NCI-H1092 (cell line): ENCODE measurements at regions not wholly inside any gene's neighbourhood (a gene's known extent, or its start where the extent isn't known, plus 50 kb on each side); places are given as distances from the start of the nearest gene placed in this dataset.
"Not testable (repeated sequence)": the region's sequence is repeated elsewhere in the genome, so short reads cannot be mapped to it uniquely, and the experiment has no call there.

Experiments
- DNase-seq: peaks from one replicate; lab custom pipeline; 2025; lab: John Stamatoyannopoulos, UW

DNA sequence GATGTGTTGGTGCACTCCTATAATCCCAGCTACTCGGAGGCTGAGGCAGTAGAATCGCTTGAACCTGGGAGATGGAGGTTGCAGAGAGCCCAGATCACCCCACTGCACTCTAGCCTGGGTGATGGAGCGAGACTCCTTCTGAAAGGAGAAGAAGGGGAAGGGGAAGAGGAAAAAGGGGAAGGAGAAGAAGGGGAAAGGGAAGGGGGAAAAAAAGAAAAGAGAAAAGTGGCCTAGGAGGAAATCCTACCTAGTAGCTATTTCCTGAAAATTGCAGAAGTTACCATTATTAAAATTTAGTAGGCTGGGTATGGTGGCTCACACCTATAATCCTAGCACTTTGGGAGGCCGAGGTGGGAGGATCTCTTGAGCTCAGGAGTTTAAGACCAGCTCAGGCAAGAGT lies 67.4 kb downstream of the ARRDC3 start:
- DNase-seq: no peak

- DNase-seq: no peak
Observed at GRCh38 chr5:91313757-91314673, 69.1 kb downstream of the ARRDC3 start.

GRCh38 chr5:91312698-91313097 lies 70.4 kb downstream of the ARRDC3 start:
- DNase-seq: no peak

GRCh38 chr5:91311697-91312501 lies 71.2 kb downstream of the ARRDC3 start:
- DNase-seq: no peak

- no peak for DNase-seq
Observed at GRCh38 chr5:91311168-91311696, 71.9 kb downstream of the ARRDC3 start.

DNA sequence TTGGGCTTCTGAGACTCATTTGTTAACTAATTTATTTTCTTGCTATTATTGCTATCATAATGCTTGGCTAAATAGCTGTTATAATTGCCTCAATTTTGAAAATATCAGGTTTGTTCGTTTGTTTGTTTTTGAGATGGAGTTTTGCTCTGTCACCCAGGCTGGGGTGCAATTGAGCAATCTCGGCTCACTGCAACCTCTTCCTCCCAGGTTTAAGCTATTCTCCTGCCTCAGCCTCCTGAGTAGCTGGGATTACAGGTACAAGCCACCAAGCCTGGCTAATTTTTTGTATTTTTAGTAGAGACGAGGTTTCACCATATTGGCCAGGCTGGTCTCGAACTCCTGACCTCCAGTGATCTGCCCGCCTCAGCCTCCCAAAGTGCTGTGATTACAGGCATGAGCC lies 75.0 kb downstream of the ARRDC3 start:
- not testable (repeated sequence) for DNase-seq

DNA sequence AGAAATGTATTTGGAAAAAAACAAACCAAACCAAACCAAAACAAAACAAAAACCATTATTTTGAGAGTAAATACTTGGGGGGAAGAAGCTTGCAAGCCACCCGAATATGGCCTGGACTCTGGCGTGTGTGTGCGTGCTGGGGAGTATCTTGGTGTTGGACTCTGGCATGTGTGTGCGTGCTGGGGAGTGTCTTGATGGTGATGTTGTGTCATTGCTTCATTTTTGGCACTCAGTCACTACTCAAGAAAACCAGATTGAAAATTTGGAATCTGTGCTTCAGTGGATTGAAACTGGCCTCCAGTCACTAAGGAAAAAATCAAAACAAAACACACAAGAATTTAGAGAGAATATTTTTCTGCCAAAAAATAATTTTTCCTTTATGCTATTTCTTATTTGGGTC lies 76.1 kb downstream of the ARRDC3 start:
- DNase-seq: no peak

DNA sequence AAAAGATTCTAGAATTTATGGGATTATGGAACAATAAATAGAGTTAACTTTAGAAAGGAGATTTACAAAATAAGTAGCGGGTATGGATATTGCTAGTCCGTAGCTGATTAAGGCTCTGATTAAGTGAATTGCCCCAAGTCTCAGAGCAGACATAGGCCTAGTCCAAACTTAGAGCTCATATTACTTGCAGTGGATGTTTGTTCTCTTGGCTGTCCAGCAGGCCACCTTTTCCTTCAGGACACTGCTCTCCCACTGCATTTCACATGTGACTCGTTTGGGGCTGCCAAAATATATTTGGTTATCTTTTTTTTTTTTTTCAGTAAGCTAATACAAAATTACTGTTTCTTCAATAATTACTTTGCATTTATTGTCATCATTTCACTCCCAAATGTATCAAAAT lies 76.6 kb downstream of the ARRDC3 start:
- no peak for DNase-seq

- DNase-seq: no peak
Observed at GRCh38 chr5:91305640-91306039, 77.5 kb downstream of the ARRDC3 start.

GRCh38 chr5:91304015-91304414 lies 79.1 kb downstream of the ARRDC3 start:
- DNase-seq: not testable (repeated sequence)

DNA sequence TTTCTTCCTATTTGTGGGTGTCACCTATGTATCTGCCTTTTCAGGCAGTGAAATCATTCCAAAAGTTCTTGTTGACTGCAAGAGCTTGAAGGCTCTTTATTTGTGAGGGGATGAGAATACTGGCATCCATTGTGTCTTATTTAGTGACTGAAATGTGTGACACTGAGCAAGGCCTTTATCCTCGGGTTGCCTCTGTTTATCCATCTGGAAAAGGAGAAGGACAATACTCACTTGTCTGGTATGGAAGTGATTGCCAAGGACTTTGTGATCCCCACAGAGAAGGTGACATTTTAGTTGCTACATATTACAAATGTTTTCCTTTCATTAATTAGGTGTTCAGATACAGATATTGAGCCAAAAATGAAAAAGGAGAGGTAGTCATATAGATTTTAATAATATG lies 80.2 kb downstream of the ARRDC3 start:
- DNase-seq: no peak

- no peak for DNase-seq
Observed at GRCh38 chr5:91302305-91302704, 80.8 kb downstream of the ARRDC3 start.

GRCh38 chr5:91301106-91301846 lies 81.8 kb downstream of the ARRDC3 start:
- DNase-seq: no peak

GRCh38 chr5:91297994-91298393 lies 85.1 kb downstream of the ARRDC3 start:
- DNase-seq: no peak

- no peak for DNase-seq
Observed at GRCh38 chr5:91296674-91297143, 86.4 kb downstream of the ARRDC3 start.

GRCh38 chr5:91296102-91296501 lies 87.0 kb downstream of the ARRDC3 start:
- not testable (repeated sequence) for DNase-seq

DNA sequence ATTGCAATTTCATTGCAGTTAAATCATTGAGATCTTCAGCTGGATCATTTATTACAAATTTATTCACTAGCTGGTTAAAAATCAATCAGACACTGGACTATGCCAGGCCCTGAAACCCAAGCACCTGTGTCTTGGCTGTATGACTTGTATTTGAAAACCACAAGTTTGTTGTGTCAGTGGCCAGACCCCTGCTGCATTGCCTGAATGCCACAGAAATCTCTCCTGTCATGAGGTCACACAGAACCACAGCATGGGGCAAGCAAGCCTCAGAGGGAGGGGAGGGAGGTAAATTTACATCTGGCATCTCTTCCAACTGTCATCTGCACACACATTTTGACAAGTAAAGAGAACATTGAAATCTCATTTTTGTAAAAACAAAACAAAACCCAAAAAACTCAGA lies 90.0 kb downstream of the ARRDC3 start:
- DNase-seq: no peak

DNA sequence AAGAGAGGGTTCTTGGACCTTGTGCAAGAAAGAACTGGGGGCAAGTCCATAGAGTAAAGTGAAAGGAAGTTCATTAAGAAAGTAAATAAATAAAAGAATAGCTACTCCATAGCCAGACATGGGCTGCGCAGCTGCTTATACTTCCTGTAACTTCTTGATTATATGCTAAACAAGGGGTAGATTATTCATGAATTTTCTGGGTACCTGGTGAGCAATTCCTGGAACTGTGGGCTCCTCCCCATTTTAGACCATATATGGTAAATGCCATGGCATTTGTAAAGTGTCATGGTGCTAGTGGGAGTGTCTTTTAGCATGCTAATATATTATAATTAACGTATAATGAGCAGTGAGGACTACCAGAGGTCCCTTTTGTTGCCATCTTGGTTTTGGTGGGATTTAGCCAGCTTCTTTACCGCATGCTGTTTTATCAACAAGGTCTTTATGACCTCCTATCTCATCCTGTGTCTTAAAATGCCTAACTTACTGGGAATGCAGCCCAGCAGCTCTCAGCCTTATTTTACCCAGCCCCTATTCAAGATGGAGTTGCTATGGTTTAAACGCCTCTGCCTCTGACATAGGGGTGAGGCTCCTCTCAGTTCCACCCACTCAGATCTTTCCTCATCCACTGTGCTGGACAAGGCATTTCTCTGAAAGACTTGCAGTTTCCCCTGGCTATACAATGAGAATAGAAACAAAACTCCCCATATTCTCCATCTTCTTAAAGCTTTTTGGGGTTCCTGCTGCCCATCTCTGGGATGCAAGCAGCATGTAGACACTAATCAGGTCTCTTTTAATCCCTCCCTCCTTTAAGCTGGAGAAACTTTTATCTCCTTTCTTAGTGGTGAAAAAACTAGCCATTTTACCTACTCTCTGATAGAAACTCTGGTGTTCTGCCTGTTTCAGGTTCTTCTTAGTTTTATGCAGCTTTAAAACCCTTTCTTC lies 91.2 kb downstream of the ARRDC3 start:
- no peak for DNase-seq

GRCh38 chr5:91288118-91288916 lies 94.8 kb downstream of the ARRDC3 start:
- no peak for DNase-seq

DNA sequence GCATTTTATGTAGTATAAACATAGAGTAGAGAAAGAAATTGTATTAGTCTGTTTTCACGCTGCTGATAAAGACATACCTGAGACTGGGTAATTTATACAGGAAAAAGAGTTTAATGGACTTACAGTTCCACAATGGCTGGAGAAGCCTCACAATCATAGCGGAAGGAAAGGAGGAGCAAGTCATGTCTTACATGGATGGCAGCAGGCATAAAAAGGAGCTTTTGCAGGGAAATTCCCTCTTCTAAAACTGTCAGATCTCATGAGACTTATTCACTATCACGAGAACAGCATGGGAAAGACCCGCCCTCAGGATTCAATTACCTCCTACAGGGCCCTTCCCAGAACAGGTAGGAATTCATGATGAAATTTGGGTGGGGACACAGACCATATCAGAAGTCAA lies 98.1 kb downstream of the ARRDC3 start:
- DNase-seq: not testable (repeated sequence)
